Mucosa of stomach (tissue), 1 donor: ENCODE measurements at regions not wholly inside any gene's neighbourhood (a gene's known extent, or its start where the extent isn't known, plus 50 kb on each side); places are given as distances from the start of the nearest gene placed in this dataset.

Experiments
- H3K27me3 ChIP-seq: one replicate; pipeline ENCODE4 v1.7.0; 2013; ENCODE audit warnings: mild to moderate bottlenecking, low read length; ENCODE audit not compliant: control insufficient read depth, insufficient read depth
- H3K36me3 ChIP-seq: one replicate; pipeline ENCODE4 v1.7.0; 2013; ENCODE audit warnings: low read length; ENCODE audit not compliant: control insufficient read depth, insufficient read depth
- H3K4me1 ChIP-seq: one replicate; pipeline ENCODE4 v1.7.0; 2013; ENCODE audit warnings: mild to moderate bottlenecking, low read length; ENCODE audit not compliant: control insufficient read depth, insufficient read depth
- H3K4me3 ChIP-seq: one replicate; pipeline ENCODE4 v1.7.0; 2013; ENCODE audit warnings: low read length
- H3K9ac ChIP-seq: one replicate; pipeline ENCODE4 v1.7.0; 2013; ENCODE audit warnings: mild to moderate bottlenecking, low read length, moderate library complexity
- H3K9me3 ChIP-seq: one replicate; pipeline ENCODE4 v1.7.0; 2013; ENCODE audit warnings: mild to moderate bottlenecking, low read length, moderate library complexity; ENCODE audit not compliant: control insufficient read depth
- donor health status: Pancreatic carcinoma.

GRCh38 chr9:27864644-27865438 is 291.6 kb upstream of the C9orf72 start:
- Histone ChIP-seq H3K36me3 (no peaks in the 10 kb centered on the region), H3K4me1 (no peaks in the 10 kb centered on the region), H3K9ac (no peak overlapping the region), H3K27me3 (no peaks in the 10 kb centered on the region), H3K4me3 (no peak overlapping the region), H3K9me3 (no peaks in the 10 kb centered on the region)

GRCh38 chr9:27866741-27867140 is 293.5 kb upstream of the C9orf72 start:
- Histone ChIP-seq H3K9ac (no peak overlapping the region), H3K27me3 (no peaks in the 10 kb centered on the region), H3K4me1 (no peaks in the 10 kb centered on the region), H3K4me3 (no peak overlapping the region), H3K9me3 (no peaks in the 10 kb centered on the region), H3K36me3 (no peaks in the 10 kb centered on the region)

GRCh38 chr9:27870404-27870803 is 297.1 kb upstream of the C9orf72 start:
- H3K36me3 ChIP-seq = no peaks in the 10 kb centered on the region
- no peak overlapping the region for H3K9ac ChIP-seq

GRCh38 chr9:27880156-27880555 is 306.9 kb upstream of the C9orf72 start:
- Histone ChIP-seq H3K9ac (no peak overlapping the region), H3K36me3 (no peaks in the 10 kb centered on the region), H3K4me3 (no peak overlapping the region), H3K4me1 (no peaks in the 10 kb centered on the region), H3K27me3 (no peaks in the 10 kb centered on the region), H3K9me3 (no peaks in the 10 kb centered on the region)

More at GRCh38 chr9:27870404-27870803, 297.1 kb upstream of the C9orf72 start:
- no peaks in the 10 kb centered on the region for H3K27me3 ChIP-seq
- no peak overlapping the region for H3K4me3 ChIP-seq
- H3K4me1 ChIP-seq = no peaks in the 10 kb centered on the region
- H3K9me3 ChIP-seq = no peaks in the 10 kb centered on the region

- H3K27me3 ChIP-seq = no peaks in the 10 kb centered on the region
- H3K9me3 ChIP-seq = no peaks in the 10 kb centered on the region
- H3K9ac ChIP-seq = no peak overlapping the region
- no peak overlapping the region for H3K4me3 ChIP-seq
- no peaks in the 10 kb centered on the region for H3K36me3 ChIP-seq
- H3K4me1 ChIP-seq = no peaks in the 10 kb centered on the region
These were observed 307.4 kb upstream of the C9orf72 start for GRCh38 chr9:27880635-27881034.

- Histone ChIP-seq H3K4me3 (no peak overlapping the region), H3K9me3 (no peaks in the 10 kb centered on the region), H3K9ac (no peak overlapping the region), H3K27me3 (no peaks in the 10 kb centered on the region), H3K36me3 (no peaks in the 10 kb centered on the region), H3K4me1 (no peaks in the 10 kb centered on the region)
These were observed 315.5 kb upstream of the C9orf72 start for GRCh38 chr9:27888661-27889295.

GRCh38 chr9:27924502-27924901 is 351.2 kb upstream of the C9orf72 start:
- H3K4me1 ChIP-seq = peaks cover 6% of the 10 kb centered on the region
- H3K9me3 ChIP-seq = no peaks in the 10 kb centered on the region
- H3K27me3 ChIP-seq = no peaks in the 10 kb centered on the region
- H3K9ac ChIP-seq = no peak overlapping the region
- no peak overlapping the region for H3K4me3 ChIP-seq
- no peaks in the 10 kb centered on the region for H3K36me3 ChIP-seq

- Histone ChIP-seq H3K4me1 (peaks cover 6% of the 10 kb centered on the region), H3K27me3 (no peaks in the 10 kb centered on the region), H3K36me3 (no peaks in the 10 kb centered on the region), H3K4me3 (no peak overlapping the region), H3K9ac (no peak overlapping the region), H3K9me3 (no peaks in the 10 kb centered on the region)
These were observed 352.5 kb upstream of the C9orf72 start for GRCh38 chr9:27925815-27926214.

- Histone ChIP-seq H3K4me1 (peaks cover 6% of the 10 kb centered on the region), H3K36me3 (no peaks in the 10 kb centered on the region), H3K9me3 (no peaks in the 10 kb centered on the region), H3K27me3 (no peaks in the 10 kb centered on the region), H3K9ac (no peak overlapping the region), H3K4me3 (no peak overlapping the region)
These were observed 356.6 kb upstream of the C9orf72 start for GRCh38 chr9:27929841-27930240.

GRCh38 chr9:27933210-27934025 is 360.1 kb upstream of the C9orf72 start:
- H3K27me3 ChIP-seq = no peaks in the 10 kb centered on the region
- H3K9me3 ChIP-seq = no peaks in the 10 kb centered on the region
- no peak overlapping the region for H3K4me3 ChIP-seq
- H3K36me3 ChIP-seq = no peaks in the 10 kb centered on the region
- no peak overlapping the region for H3K9ac ChIP-seq
- no peaks in the 10 kb centered on the region for H3K4me1 ChIP-seq

GRCh38 chr9:27934471-27934870 is 361.2 kb upstream of the C9orf72 start:
- no peaks in the 10 kb centered on the region for H3K36me3 ChIP-seq
- H3K9ac ChIP-seq = no peak overlapping the region
- no peaks in the 10 kb centered on the region for H3K27me3 ChIP-seq
- no peaks in the 10 kb centered on the region for H3K9me3 ChIP-seq
- H3K4me1 ChIP-seq = no peaks in the 10 kb centered on the region
- H3K4me3 ChIP-seq = no peak overlapping the region

GRCh38 chr9:27939186-27939585 is 365.9 kb upstream of the C9orf72 start:
- Histone ChIP-seq H3K9ac (no peak overlapping the region), H3K9me3 (no peaks in the 10 kb centered on the region), H3K27me3 (no peaks in the 10 kb centered on the region), H3K4me3 (no peak overlapping the region), H3K4me1 (no peaks in the 10 kb centered on the region), H3K36me3 (no peaks in the 10 kb centered on the region)
